Breast epithelium (tissue), 3 donors: ENCODE measurements at regions not wholly inside any gene's neighbourhood (a gene's known extent, or its start where the extent isn't known, plus 50 kb on each side); places are given as distances from the start of the nearest gene placed in this dataset.

Source experiments
- POLR2A ChIP-seq: fragments of 450-650 bp; IDR thresholded peaks from one replicate; pipeline ENCODE4 v1.6.1; 2016; ENCODE audit warnings: antibody characterized with exemption, mild to moderate bottlenecking, moderate library complexity
- POLR2AphosphoS5 ChIP-seq, 3 donors: sonication (generic); formaldehyde crosslinking; IDR thresholded peaks; one replicate each; pipeline ENCODE4 v1.6.1; 2017; ENCODE audit warnings: antibody characterized with exemption in 3 of 3
- TF ChIP-seq, protein P1 (sequence below), 3 donors: fragments of 450-650 bp; IDR thresholded peaks; one replicate each; pipeline ENCODE4 v1.5.1; 2016 to 2017; ENCODE audit warnings: antibody characterized with exemption in 3 of 3, mild to moderate bottlenecking in 3 of 3, moderate library complexity in 3 of 3

DNA sequence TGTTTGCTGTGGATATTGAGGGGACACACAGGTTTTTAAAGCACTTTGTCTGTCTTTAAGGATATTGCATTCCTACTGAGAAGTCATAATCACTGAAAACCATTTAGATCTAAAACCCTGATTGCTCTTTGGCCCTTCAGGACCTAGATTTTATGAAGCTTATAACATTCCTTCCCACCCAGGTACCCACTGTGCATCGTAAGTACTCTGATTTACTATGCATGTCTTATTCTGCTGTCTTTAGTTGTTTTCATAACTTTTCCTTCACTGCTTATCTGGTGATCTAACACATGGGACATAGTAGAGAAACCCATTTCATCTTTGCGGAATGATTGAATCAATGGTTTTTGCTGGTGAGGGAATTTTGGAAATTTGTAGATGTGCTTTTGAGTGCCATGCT lies 247.0 kb upstream of the RARB start:
- TF ChIP-seq, protein P1, sequence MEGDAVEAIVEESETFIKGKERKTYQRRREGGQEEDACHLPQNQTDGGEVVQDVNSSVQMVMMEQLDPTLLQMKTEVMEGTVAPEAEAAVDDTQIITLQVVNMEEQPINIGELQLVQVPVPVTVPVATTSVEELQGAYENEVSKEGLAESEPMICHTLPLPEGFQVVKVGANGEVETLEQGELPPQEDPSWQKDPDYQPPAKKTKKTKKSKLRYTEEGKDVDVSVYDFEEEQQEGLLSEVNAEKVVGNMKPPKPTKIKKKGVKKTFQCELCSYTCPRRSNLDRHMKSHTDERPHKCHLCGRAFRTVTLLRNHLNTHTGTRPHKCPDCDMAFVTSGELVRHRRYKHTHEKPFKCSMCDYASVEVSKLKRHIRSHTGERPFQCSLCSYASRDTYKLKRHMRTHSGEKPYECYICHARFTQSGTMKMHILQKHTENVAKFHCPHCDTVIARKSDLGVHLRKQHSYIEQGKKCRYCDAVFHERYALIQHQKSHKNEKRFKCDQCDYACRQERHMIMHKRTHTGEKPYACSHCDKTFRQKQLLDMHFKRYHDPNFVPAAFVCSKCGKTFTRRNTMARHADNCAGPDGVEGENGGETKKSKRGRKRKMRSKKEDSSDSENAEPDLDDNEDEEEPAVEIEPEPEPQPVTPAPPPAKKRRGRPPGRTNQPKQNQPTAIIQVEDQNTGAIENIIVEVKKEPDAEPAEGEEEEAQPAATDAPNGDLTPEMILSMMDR (IDR thresholded peaks at IDR 0.05) = no peak
- no peak for TF ChIP-seq POLR2A
- no peak for TF ChIP-seq POLR2AphosphoS5 (IDR thresholded peaks at IDR 0.05)
